SH-SY5Y (cell line): ENCODE measurements at regions not wholly inside any gene's neighbourhood (a gene's known extent, or its start where the extent isn't known, plus 50 kb on each side); places are given as distances from the start of the nearest gene placed in this dataset.

Experiments
- GATA2 ChIP-seq: IDR thresholded peaks from 2 replicates; pipeline ENCODE4 v1.6.1; 2011; ENCODE audit warnings: mild to moderate bottlenecking, low read depth, low read length
- GATA3 ChIP-seq: IDR thresholded peaks from 2 replicates; pipeline ENCODE4 v1.6.1; 2011; ENCODE audit warnings: low read depth, mild to moderate bottlenecking, low read length, moderate library complexity

- no peak for TF ChIP-seq GATA3
- TF ChIP-seq GATA2, result no peak
Observed at GRCh38 chr12:67519484-67520433, 128.8 kb upstream of the DYRK2 start.
